C4-2B (cell line): ENCODE measurements at regions not wholly inside any gene's neighbourhood (a gene's known extent, or its start where the extent isn't known, plus 50 kb on each side); places are given as distances from the start of the nearest gene placed in this dataset.

ENCODE experiments used
- H3K27ac ChIP-seq: fragments of 450-650 bp; 2 replicates; pipeline ENCODE4 v1.5.1; 2017
- ZFX ChIP-seq: fragments of 450-650 bp; IDR thresholded peaks from 2 replicates; pipeline ENCODE4 v1.6.1; 2017
- TF ChIP-seq, protein P1 (sequence below): fragments of 450-650 bp; conservative IDR thresholded peaks from 2 replicates; pipeline ENCODE4 v1.5.1; 2017; ENCODE audit warnings: mild to moderate bottlenecking

DNA sequence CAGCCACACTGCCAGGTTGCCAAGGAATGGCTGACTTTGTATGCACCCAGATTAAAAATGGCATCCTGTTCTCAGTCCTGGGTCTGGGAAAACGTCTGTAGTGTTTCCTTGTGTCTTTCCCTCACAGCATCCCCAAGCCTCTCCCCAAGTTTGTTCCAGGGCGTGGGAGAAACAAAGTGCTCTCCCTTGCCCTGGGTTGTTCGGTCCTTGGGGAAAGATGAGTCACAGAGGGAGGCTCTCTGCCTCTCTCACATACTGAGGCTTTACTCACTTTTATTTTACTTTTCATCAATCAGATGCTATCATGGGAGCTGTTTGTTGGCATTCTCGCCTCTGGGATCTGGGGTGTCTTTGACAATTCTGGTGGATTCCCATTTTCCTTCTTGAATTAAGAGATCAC, 492.3 kb downstream of the XIRP2 start:
- H3K27ac ChIP-seq = no peak overlapping the region
- TF ChIP-seq ZFX = no peak
- TF ChIP-seq, protein P1, sequence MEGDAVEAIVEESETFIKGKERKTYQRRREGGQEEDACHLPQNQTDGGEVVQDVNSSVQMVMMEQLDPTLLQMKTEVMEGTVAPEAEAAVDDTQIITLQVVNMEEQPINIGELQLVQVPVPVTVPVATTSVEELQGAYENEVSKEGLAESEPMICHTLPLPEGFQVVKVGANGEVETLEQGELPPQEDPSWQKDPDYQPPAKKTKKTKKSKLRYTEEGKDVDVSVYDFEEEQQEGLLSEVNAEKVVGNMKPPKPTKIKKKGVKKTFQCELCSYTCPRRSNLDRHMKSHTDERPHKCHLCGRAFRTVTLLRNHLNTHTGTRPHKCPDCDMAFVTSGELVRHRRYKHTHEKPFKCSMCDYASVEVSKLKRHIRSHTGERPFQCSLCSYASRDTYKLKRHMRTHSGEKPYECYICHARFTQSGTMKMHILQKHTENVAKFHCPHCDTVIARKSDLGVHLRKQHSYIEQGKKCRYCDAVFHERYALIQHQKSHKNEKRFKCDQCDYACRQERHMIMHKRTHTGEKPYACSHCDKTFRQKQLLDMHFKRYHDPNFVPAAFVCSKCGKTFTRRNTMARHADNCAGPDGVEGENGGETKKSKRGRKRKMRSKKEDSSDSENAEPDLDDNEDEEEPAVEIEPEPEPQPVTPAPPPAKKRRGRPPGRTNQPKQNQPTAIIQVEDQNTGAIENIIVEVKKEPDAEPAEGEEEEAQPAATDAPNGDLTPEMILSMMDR = no peak

DNA sequence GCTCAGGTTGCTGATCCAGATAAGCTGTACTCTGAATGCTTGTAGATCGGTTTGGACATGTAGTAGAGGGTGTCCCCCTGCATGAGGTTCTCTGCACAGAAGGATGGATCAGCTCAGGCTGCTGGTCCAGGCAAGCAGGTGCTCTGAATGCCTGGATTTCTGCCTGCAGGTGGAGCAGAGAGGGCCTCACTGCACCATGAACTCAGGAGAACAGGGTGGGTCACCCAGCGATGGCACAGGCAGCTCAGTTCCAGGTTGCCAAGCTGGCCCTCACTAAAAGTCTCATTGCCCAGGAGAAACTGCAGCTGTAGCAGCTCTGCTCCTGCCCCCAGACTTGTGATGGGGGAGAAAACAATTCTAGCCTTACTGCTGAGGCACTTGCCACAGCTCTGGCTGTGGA, 491.8 kb downstream of the XIRP2 start:
- no peak overlapping the region for H3K27ac ChIP-seq
- no peak for TF ChIP-seq ZFX
- TF ChIP-seq, protein P1 = no peak

GRCh38 chr2:167369083-167369482, 480.8 kb downstream of the XIRP2 start:
- no peak overlapping the region for H3K27ac ChIP-seq
- TF ChIP-seq, protein P1 = no peak
- TF ChIP-seq ZFX = no peak

DNA sequence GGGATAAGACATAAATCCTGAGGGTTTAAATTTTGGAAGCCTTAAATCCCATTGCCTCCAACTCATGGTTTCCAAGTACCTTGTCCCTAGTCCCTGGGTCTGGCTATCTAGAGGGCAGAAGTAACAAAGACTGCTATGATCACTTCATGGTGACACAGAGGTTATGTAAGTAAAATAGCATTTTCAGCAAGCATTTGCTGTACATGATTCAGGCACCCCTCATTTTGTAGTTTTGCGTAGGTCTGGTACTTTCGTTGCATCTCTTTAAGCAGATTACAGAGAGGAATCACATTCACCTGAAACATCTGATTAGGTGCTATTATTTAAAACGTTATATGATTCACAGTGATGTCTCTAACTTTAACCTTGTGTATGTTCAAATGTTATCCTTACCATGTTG, 480.1 kb downstream of the XIRP2 start:
- TF ChIP-seq, protein P1 = no peak

GRCh38 chr2:167365216-167365615, 476.9 kb downstream of the XIRP2 start:
- H3K27ac ChIP-seq = no peak overlapping the region
- no peak for TF ChIP-seq ZFX
- TF ChIP-seq, protein P1 = no peak

More for the DNA sequence above, 480.1 kb downstream of the XIRP2 start:
- H3K27ac ChIP-seq = no peak overlapping the region

GRCh38 chr2:167361426-167361825, 473.1 kb downstream of the XIRP2 start:
- TF ChIP-seq, protein P1 = no peak
- TF ChIP-seq ZFX = no peak
- H3K27ac ChIP-seq = no peak overlapping the region

- no peak overlapping the region for H3K27ac ChIP-seq
- TF ChIP-seq, protein P1 = no peak
- TF ChIP-seq ZFX = no peak
Measured at GRCh38 chr2:167355821-167356220, 467.5 kb downstream of the XIRP2 start.
